RWPE1 (cell line): ENCODE measurements at regions not wholly inside any gene's neighbourhood (a gene's known extent, or its start where the extent isn't known, plus 50 kb on each side); places are given as distances from the start of the nearest gene placed in this dataset.

Source experiments
- CTCF ChIA-PET: fragments of 350-600 bp; sonication (Branson Sonifier 250); formaldehyde crosslinking; extraction: SDS; loops from one replicate; lab custom pipeline; 2021; lab: Yijun Ruan, JAX
- POLR2A ChIA-PET: fragments of 400-600 bp; formaldehyde crosslinking; extraction: SDS; loops from one replicate; lab custom pipeline; 2020; ENCODE audit warnings: antibody characterized with exemption; ENCODE audit not compliant: low non-redundant PET; lab: Yijun Ruan, JAX
- DNase-seq: peaks from one replicate; pipeline ENCODE4 v3.0.0; 2012; ENCODE audit warnings: low spot score
- H3K27ac ChIP-seq: fragments of 450-650 bp; 2 replicates; pipeline ENCODE4 v1.5.1; 2017
- CTCF ChIP-seq: fragments of 450-650 bp; conservative IDR thresholded peaks from 2 replicates; pipeline ENCODE4 v1.5.1; 2017; ENCODE audit warnings: low read depth, mild to moderate bottlenecking

- peak; percentile 38 for DNase-seq
- ChIA-PET CTCF (interaction anchor here (0.7 kb wide), 1 partner anchor 190 kb away, joined by 3 read pairs; no protein-coding TSS in a partner anchor), POLR2A (no interaction called here)
- no peak overlapping the region for H3K27ac ChIP-seq
- TF ChIP-seq CTCF, result no peak
Observed at GRCh38 chrX:42530027-42530426, 247.9 kb downstream of the PPP1R2C start.

GRCh38 chrX:42524379-42524778 lies 253.6 kb downstream of the PPP1R2C start:
- no peak for TF ChIP-seq CTCF
- DNase-seq, result no peak
- H3K27ac ChIP-seq, result no peak overlapping the region
- CTCF ChIA-PET, result no interaction called here
- POLR2A ChIA-PET, result no interaction called here

- POLR2A ChIA-PET, result no interaction called here
- DNase-seq, result peak; percentile 11
- TF ChIP-seq CTCF, result no peak
- CTCF ChIA-PET, result no interaction called here
- no peak overlapping the region for H3K27ac ChIP-seq
Observed at GRCh38 chrX:42519666-42520231, 258.2 kb downstream of the PPP1R2C start.

- CTCF ChIA-PET, result interaction anchor here (0.6 kb wide), 1 partner anchor 345 kb away, joined by 6 read pairs; no protein-coding TSS in a partner anchor
- no peak for TF ChIP-seq CTCF
- POLR2A ChIA-PET, result no interaction called here
- DNase-seq, result no peak
- H3K27ac ChIP-seq, result no peak overlapping the region
Observed at GRCh38 chrX:42515939-42516338, 262.0 kb downstream of the PPP1R2C start.

- POLR2A ChIA-PET, result no interaction called here
- TF ChIP-seq CTCF, result no peak
- no peak for DNase-seq
- CTCF ChIA-PET, result no interaction called here
- no peak overlapping the region for H3K27ac ChIP-seq
Observed at GRCh38 chrX:42505016-42505415, 272.9 kb downstream of the PPP1R2C start.

GRCh38 chrX:42499620-42500019 lies 278.3 kb downstream of the PPP1R2C start:
- H3K27ac ChIP-seq, result no peak overlapping the region
- CTCF ChIA-PET, result no interaction called here
- no peak for TF ChIP-seq CTCF
- no peak for DNase-seq
- POLR2A ChIA-PET, result no interaction called here
